T-helper 1 cell treated with Interleukin-12 subunit alpha and Interleukin-12 subunit beta and Interleukin-4 antibody, amounts not matched to agents 30 ng/mL and 1 ng/mL, for 36 hours (primary cell): ENCODE measurements at regions not wholly inside any gene's neighbourhood (a gene's known extent, or its start where the extent isn't known, plus 50 kb on each side); places are given as distances from the start of the nearest gene placed in this dataset.
"Not testable (repeated sequence)": the region's sequence is repeated elsewhere in the genome, so short reads cannot be mapped to it uniquely, and the experiment has no call there.

Experiments
- intact Hi-C: fragments of 100-400 bp; cut with micrococcal nuclease; formaldehyde crosslinking; loops from one replicate; pipeline ENCODE4 v1.15.1; 2024

DNA sequence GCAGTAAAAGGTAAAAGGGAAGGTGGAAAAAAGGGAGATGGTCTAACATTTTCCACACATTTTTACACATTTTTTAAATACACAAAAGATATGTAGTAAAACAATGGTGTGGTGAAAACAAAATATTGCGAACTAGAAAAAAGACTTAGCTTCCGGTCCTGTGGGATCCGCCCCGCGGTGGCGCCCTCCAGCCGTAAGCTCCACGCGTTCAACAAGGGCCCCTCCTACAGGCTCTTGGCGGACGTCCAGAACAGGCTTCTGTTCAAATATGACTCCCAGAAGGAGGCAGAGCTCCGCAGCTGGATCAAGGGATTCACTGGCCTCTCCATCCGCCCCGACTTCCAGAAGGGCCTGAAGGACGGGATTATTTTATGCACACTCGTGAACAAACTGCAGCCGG is 134.1 kb upstream of the TEKT4 start:
- intact Hi-C loops = not testable (repeated sequence)

DNA sequence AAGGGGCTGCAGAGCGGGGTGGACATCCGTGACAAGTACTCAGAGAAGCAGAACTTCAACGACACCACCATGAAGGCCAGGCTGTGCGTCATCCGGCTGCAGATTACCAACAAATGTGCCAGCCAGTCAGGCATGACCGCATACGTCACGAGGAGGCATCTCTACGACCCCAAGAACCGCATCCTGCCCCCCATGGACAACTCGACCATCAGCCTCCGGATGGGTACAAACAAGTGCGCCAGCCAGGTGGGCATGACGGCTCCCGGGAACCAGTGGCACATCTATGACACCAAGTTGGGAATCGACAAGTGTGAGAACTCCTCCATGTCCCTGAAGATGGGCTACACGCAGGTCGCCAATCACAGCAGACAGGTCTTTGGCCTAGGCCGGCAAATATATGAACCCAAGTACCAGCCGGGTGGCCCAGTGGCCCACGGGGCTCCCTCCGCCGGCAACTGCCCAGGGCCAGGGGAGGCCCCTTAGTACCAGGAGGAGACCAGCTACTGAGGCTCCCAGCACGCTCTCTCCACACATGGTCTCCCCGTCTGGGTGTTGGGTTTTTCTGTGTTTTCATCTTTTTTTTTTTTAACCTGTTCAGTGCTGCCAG is 133.4 kb upstream of the TEKT4 start:
- intact Hi-C loops = not testable (repeated sequence)

DNA sequence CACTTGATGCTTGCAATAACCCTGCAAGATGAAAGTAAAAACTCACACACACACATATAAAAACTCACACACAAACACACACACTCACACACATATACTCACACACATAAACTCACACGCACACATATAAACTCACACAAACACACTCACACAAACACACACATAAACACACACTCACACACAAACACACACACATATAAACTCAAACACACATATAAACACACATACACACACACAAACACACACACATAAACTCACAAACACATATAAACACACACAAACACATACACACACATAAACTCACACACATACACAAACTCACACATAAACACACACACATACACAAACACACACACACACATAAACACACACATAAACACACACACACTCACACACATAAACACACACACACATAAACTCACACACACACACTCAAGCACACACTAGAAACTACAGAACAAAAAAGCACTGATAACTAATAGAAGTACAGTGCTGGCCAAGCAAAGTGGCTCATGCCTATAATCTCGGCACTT is 117.7 kb upstream of the TEKT4 start:
- intact Hi-C loops = no loop called here

DNA sequence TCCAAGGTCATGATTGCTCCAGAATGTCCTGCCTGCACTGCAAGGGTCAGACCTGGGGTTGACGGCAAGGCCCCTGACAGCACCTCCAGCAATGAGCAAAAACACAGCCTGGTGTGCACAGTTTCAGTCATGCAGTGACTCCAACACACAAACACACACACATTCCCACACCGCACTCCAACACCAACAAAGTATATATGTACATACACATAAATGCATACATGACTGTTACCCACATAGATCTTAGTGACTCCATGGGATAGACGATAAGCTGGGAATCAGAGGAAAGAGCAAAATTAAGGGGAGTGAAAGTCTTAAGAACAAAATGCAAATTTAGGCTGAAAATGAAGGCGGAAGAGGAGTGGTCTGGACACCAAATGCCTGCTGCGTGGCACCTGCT is 112.7 kb upstream of the TEKT4 start:
- intact Hi-C loops = no loop called here

DNA sequence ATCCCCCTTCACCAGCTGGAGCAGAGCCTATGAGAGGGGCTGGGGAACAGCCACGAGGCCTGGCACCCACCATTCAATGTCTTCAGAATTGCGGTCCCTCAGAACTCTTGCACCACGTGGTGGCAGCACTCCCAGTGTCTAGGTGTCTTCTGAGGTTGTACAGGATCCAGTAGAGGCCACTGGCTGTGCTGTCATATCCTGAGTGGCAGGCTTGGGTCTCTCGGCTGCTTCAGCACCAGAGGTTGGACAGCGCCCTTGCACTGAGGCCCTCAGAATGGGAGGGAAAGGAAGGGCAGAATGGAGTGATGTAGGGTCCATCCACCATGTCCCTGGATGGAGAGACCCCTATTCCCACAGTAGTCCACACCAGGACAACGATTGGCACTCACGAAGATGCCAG is 112.0 kb upstream of the TEKT4 start:
- intact Hi-C loops = no loop called here

DNA sequence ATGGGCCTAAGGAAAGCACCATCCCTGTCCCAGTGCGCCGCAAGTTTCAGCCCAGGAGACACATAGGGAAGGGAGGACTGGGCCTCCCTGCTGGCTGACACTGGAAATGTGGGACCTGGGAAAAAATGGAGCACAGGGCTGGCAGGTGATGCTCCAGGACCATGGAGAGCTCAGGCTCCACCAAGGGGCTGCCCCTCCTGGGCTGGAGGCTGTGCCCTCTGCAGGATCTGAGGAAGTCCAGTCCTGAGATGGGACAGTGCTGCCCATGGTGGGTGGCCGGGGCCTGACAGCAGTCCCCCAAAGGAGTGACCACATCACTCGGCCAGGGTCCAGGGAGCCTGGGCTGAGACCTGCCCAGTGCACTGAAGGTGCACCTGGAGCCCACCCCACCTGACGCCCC is 108.6 kb upstream of the TEKT4 start:
- intact Hi-C loops = no loop called here

DNA sequence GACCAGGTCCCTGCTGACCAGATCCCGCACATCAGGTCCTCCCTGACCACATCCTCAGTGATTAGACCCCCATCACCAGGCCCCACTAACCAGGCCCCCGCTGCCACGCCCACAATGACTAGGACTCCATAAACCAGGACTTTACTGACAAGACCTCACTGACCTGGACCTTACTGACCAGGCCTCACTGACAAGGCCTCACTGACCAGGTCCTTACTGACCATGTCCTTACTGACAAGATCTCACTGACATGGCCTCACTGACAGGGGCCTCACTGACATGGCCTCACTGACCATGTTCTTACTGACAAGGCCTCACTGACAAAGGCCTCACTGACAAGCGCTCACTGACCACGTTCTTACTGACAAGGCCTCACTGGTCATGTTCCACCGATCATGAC is 107.9 kb upstream of the TEKT4 start:
- intact Hi-C loops = no loop called here

DNA sequence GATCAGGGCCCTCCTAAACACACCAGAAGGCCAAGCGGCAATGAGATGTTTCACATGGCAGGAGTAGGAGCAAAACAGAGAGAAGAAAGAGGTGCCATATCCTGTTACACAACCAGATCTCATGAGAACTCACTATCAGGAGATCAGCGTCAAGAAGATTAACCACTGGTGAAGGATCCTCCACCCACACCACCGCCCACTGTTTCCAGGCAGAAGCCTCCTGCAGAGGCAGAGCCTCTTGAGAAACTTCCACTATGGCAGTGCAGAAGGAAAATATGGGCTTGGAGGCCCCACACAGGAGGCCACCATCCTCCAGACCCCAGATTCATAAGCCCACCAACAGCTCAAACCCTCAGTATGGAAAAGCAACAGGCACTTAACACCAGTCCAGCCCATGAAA is 106.9 kb upstream of the TEKT4 start:
- intact Hi-C loops = not testable (repeated sequence)

DNA sequence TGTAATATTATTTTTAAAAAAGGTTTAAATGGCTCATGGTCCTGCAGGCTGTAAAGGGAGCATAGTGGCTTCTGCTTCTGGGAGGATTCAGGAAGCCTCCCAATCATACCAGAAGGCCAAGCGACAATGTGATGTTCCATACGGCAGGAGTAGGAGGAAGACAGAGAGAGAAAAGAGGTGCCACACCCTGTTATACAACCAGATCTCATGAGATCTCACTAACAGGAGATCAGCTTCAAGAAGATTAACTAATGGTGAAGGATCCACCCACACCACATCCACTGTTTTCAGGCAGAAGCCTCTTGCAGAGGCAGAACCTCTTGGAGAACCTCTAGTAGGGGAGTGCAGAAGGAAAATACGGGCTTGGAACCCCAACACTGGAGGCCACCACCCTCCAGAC is 103.9 kb upstream of the TEKT4 start:
- intact Hi-C loops = no loop called here

DNA sequence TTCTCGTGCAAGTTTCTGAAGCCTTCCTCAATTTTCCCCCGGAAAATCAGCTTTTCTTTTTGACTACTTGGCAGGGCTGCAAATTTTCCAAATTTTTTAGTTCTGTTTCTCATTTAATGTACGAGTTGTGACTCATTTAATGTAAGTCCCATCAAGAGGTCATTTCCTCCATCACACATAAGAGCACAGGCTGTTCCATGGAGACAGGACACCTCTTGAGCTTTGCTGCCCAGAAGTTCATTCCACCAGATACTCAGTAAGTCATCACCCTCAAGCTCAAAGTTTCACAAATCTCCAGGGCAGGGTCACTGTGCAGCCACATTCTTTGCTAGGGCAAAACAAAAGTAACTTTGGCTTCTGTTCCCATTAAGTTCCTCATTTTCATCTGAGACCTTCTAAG is 101.5 kb upstream of the TEKT4 start:
- intact Hi-C loops = no loop called here

DNA sequence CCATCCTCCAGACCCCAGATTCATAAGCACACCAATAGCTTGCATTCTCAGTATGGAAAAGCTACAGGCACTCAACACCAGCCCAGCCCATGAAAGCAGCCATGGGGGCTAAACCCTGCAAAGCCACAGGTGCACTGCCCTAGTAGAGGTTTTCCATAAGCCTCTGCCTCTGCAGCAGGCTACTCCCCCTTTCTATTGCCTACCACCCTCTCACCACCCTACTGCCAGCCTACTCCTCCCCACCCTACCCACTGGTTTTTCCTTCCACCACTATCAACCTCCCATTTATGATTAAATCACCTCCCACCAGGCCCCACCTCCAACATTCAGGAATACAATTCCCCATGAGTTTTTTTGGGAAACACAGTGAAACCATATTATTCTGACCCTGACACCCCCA is 96.4 kb upstream of the TEKT4 start:
- intact Hi-C loops = no loop called here

DNA sequence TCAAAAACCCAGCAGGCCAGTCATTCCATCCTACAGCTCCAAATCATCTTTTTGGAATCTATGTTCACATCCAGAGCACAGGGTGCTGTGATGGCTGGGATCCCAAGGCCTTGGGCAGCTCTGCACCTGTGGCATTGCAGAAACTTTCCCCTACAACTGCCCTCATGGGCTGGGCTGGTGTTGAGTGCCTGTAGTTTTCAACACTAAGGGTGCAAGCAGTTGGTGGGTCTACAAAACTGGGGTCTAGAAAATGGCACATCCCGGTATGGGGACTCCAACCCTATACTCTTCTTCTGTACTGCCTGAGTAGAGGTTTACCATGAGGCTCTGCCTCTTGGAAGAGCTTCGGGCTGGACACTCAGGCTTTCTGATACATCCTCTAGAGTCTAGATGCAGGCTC is 95.2 kb upstream of the TEKT4 start:
- intact Hi-C loops = no loop called here

DNA sequence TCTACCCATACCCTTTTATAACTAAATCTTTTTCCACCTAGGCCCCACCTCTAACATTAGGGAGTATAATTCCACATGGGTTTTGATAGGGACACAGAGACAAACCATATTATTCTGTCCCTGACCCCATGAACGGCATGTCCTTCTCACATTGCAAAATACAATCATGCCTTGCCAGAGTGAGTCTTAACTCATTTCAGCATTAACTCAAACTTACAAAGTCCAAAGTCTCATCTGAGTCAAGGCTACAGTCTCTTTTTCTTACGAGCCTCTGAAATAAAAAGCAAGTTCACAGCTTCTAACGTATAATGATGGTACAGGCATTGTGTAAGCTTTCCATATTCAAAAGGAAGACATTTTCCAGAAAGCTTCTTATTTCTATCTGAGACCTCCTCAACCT is 86.1 kb upstream of the TEKT4 start:
- intact Hi-C loops = not testable (repeated sequence)

DNA sequence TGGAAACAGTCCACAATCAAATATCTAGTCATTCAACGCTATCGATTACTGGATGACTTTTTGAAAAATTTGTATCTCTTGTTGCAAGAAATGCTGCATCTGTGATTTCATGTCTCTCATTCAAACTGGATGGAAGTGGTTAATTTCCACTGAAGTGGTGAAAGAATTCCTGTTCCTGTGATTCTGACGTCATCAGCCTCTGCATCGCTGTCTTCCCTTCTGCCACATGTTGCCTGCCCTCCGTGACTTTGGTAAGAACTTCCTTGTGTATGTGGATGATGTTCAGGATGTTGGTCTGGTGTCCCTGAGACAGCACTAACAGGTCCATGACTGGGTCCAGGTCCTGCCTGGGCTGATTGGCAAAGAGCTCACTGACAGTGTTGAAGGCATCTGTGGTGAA is 84.8 kb upstream of the TEKT4 start:
- intact Hi-C loops = not testable (repeated sequence)

DNA sequence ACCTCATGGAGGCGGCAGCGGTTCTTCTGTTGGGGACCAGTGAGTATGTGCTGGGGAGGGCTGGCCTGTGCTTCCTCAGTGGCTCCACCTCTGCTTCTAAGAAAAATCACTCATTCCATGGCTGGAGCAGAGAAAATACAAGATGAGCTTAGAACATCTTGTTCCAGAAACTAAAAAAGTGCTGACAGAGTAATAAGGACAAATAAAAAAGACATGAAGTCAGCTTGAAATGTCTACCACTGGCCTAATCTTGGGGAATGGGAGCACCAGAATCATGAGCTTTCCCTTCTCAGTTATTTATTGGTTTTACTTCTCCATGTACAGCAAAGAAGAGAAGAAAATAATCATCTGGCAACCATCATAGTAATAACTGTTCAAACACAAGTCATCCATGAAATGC is 81.1 kb upstream of the TEKT4 start:
- intact Hi-C loops = not testable (repeated sequence)

DNA sequence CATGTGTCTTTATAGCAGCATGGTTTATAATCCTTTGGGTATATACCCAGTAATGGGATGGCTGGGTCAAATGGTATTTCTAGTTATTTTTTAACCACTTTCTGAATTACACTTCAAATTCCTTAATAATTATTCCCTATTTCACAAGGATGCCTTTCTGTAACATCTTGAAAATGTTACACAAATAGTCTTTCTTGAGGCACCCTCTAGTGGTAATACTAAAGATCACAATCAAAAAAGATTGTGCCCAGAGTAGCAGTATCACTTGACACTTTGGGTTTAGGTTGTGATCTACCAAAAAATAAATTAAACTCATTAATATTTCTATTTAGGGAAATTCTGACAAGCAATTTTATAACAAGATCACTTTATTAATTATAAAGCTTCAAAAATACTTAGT is 74.0 kb upstream of the TEKT4 start:
- intact Hi-C loops = not testable (repeated sequence)
